DMS153 (cell line): ENCODE measurements at regions not wholly inside any gene's neighbourhood (a gene's known extent, or its start where the extent isn't known, plus 50 kb on each side); places are given as distances from the start of the nearest gene placed in this dataset.

ENCODE experiments used
- DNase-seq: peaks from one replicate; lab custom pipeline; 2025; lab: John Stamatoyannopoulos, UW

DNA sequence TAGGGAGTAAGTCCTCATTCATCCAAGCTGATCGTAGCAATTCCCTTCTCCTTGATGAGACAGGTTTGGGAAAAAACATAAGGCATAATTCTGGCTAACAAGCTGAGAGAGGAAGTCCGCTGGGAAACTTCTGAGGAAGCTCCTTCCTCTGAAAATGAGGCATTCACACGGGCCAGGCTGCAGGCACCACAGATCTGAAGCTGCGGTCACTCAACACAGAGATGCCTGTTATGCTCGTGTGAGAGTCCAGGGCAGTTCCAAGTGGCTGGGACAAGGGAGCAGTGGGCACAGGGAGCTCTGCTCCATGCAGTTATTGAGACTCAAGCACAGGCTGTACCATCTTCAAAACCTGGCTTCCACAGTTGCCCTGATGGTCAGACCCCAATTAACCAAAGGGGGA is 200.9 kb upstream of the ID2 start:
- no peak for DNase-seq

DNA sequence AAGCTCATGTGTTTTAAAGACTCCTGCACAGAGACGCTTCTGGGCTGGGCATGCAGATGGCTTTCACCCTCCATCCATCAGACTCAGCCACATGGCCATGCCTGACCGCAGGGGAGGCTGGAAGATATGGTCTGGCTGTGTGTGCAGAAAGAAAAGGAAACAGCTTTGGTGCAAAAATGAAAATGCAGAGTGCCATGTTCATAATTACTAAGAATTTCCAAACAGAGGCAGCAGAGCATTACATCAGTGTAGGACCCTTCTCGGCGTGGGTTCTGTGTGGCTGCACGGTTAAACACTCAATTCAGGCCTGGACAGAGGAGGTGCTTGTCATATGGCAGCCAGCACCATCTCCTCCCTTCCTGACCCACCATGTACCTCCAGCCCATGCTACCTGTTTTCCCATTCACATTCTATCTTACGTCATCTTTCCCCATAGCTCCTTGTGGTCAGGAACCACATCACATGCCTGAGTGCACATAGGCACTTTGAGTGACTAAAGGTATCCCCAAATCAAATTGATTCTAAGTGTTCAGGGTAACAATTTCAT is 200.3 kb upstream of the ID2 start:
- DNase-seq: no peak

DNA sequence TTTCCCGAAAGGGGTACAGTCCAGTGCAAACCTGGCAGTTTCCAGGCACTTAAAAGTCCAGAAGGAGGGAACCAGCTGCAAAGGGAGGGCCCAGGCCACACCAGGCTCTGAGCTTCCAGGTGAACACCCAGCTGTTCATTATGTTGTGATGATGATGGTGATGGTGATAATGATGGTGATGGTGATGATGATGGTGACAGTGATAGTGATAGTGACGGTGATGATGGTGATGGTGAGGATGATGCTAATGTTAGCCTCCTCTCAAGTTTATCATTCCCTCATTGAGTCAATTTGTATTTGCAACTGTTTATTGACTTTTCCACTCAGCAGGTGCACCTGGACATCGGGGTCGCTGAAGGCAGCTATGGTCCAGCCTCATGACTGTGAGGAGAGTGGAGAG is 199.4 kb upstream of the ID2 start:
- DNase-seq: no peak

DNA sequence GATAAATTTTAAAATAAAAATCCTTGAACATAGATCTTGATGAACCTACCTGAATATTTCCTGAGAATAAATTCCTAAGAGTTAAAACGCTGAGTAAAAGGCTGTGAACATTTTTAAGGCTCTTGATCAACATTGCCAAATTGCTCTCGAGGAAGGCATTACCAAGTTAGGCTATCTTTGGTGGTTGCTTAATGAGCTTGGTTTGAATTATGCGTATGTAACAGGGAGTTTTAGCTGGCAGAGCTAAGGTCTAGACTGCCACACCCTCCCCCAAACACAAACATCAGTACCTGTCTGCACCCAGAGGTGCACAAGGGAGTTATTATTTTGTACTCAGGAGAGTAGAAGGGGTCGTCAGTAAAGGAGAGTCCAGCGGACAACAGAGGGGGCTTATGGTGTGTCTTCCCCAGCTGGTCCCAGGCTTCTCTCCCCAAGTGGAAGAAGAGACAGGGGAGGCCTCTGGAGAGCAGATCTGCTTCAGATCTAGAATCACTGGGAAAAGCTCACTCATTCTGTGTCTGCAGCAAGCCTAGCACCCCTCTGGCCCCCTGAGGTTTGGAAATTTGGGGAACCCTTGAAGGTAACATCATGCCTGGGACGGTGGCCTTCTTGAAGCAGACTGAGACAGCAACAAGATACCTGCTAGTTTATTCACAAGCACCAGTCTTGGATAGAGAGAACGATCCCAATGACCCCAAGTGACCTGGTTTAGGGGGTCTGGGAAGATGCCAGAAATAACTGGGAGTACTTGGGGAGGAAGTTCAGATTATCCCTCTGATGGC is 197.2 kb upstream of the ID2 start:
- DNase-seq: no peak

DNA sequence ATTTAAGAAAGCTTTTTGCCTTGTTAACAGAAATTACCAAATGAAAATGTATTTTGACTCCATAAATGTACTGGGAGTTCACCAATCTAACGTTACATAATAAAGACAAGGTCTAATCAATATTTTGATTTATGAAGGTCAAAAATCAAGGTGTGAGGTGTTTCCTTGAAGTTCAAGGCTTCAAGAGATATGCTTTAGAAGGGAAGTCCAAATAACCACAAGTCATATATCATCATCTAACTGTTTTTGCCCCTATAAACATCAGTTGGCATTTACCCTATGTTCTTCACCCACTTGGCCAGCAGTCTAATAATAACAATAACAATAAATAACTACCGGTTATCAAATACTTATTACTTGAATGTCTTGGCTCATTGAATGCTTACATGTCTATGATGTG is 196.1 kb upstream of the ID2 start:
- no peak for DNase-seq

DNA sequence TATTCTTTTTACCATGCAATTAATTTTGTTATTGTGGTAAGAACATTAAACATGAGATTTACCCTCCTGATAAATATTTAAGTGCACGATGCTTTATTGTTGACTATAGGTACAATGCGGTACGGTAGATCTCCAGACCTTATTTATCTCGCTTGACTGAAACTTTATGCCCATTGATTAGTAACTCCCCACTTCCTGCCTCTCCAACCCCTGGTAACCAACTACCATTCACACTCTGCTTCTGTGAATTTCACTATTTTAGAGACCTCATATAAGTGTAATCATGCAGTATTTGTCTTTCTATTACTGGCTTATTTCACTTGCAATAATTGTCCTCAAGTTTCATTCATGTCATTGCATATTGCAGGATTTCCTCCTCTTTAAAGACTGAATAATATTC is 195.7 kb upstream of the ID2 start:
- DNase-seq: no peak

DNA sequence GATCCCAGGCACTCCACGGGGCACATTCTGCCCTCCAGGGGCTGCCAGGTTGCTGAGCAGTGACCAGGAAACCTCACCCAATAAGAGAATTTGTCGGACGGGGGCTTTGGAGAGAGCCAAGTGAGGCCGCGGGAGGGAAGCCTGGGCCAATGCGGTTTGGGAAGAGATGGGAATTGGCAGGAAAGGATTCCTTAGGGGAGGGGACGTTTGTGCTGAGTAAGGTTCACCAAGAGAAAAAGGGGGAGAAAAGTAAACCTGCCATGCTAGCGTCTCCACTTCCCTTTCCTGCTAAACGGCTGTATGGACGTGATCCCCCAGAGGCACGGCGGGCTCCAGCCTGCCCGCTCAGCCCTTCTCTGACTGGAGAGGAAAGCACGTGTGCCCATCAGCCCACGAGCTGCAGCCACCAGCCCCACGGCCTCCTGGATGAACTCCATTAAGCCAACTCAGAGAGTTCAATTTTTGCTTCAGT is 194.4 kb upstream of the ID2 start:
- DNase-seq: no peak

DNA sequence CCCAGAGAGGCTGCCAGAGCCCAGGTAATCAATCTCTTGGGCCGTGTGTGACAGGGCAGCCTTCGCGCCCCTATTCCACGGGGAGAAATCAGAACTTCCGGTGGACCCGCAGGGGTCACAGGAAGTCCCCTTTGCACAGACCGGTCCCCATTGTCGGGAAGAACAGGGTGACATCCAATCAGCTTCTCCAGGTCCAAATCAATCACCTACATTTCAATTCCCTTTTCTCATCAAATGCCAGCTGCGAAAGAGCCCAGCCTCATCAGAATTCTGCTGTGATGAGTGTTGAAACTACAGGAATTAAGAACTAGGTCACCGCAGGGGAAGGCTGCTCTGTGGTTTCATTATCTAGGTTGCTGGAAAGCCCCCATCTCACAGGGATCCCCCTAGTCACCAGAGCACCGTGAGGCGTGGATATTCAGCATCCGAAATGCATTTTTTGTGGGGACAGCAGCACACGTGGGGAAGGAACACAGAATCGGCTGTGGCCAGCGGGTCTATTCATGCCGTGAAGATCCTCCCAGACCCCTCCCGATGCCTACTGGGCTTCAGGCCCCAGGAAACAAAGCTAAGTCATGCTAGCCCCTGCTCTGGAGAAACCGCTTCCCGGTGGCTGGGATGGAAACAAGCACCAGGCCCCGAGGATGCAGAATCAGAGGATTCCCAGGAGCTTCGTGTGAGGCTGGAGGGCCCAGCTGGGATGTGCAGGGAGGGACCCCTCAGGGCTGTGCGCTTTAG is 193.7 kb upstream of the ID2 start:
- DNase-seq: no peak

DNA sequence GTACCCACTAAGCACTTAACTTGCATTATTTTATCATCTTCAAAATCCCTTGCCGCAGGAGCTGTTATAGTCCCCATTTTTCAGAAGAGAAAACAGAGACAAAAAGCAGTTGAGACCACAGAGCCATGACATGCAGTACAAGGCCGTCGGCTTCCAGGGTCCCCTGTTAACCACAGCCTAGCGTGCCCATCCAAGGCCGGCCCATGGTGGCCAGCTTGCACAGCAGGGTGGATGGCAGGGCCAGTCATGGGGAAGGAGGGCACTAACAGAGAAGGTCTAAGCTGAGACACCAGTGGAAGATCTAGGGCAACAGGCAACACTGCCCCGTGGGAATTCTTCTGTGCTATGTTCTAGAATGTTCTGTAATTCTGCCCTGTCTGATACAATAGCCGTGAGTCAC is 192.6 kb upstream of the ID2 start:
- no peak for DNase-seq

DNA sequence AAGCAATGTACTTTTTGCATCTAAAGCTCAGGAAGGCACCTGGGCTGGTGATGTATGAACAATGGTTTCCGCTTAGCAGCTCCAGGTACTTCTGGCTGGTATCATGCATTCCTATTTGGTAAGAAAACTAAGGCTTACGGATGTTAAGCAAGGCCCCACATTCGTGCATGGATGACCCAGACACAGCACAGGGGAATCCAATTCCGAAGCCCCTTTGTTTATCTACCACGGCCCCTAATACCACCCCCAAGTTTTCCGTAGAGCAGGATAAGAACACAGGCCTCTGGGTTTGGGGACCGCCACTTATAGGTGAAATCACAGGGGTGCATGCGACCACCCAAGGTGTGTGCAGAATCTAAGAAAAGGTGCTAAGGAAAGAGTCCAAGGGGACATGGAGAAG is 192.1 kb upstream of the ID2 start:
- no peak for DNase-seq

DNA sequence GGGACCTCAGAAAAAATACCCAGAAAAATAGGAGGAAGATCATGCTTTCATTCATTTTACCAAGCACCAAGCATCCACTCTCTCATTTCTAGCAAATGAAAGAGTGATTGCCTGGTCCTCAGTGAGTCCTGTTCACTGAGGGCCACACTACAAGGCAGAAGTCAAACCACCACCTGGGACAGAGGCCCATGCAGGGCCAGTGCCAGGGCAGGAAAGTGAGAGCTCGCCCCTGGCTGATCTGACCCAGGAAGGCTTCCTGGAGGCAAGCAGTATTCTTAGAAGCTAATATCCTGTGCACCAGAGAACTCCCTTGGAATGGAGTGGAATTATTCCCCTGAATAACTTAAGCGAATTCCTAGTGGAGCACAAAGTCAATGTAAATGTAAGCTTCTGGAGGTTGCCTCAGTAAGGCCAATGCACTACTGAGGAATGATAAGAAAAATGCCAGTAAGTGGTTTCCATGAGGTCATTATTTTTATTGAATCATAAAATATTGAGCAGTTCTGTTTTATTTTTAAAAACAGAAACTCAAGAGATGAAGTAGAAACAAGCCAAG is 191.6 kb upstream of the ID2 start:
- DNase-seq: no peak

DNA sequence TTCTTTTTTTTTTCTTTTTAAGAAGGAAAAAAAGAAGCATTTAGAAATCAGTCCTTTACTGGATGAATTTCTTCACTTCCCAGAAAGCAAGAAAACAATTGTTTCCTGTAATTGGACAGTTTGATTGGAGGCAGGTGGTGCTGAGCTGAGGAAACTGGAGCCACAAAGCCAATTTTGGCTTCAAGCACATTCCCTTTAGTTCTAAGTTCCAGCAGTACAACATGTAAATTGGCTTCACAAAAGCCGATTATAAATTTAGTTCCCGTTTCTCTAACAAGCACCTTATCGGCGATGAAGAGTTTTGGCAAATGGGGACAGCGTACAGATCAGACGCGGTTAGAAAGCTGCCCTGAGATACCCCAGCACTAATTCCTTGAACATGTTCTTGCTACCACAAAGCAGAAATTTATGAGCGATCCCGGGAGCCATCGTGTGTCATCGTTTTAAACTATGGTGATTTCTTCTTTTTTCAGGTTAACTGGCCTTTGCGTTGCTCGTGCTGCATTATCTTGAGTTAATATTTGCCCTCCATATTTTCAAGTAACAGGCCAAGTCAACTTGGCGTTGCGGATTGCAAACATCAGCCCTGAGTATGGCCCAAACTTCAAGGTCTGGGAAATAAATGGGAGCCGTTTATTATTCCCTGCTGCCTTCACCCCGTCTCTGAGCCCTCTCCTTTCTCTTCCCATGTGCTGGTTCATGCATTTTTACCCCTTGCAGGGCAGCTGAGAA is 190.4 kb upstream of the ID2 start:
- no peak for DNase-seq

DNA sequence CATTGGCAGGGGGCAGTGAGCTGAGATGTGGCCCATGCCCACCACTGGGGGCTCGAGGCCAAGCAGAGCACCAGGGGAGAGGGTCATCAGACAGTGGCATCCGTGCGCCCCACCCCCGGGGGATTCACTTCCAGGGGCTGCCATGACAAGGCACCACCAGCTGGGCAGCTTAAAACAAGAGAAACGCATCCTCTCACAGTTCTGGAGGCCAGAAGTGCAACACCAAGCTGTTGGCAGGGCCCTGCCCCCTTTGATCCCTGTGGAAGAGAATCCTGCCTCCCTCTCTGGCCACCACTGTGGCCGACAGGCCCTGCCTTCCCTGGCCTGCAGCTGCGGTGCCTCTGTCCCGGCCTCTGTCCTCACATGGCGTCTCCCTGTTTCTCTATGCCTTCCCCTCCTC is 187.7 kb upstream of the ID2 start:
- no peak for DNase-seq

DNA sequence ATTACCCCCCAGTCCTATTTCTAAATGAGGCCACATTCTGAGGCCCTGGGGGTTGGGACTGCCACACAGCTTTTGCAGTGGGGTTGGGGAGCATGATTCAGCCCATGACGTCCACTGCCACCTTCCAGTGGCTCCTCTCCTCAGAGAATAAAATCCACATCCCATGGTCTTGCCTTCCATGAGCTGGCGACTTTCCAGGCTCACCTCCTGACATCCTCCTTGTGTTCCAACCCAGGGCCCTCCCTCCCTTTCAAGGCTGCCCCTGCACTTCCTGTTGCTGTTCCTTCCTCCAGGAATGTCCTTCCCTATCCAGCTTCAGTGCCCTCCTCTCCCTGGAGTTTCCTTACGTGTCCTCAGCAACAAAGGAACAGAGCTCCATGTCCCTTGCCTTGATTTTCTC is 187.3 kb upstream of the ID2 start:
- DNase-seq: peak; percentile 13

DNA sequence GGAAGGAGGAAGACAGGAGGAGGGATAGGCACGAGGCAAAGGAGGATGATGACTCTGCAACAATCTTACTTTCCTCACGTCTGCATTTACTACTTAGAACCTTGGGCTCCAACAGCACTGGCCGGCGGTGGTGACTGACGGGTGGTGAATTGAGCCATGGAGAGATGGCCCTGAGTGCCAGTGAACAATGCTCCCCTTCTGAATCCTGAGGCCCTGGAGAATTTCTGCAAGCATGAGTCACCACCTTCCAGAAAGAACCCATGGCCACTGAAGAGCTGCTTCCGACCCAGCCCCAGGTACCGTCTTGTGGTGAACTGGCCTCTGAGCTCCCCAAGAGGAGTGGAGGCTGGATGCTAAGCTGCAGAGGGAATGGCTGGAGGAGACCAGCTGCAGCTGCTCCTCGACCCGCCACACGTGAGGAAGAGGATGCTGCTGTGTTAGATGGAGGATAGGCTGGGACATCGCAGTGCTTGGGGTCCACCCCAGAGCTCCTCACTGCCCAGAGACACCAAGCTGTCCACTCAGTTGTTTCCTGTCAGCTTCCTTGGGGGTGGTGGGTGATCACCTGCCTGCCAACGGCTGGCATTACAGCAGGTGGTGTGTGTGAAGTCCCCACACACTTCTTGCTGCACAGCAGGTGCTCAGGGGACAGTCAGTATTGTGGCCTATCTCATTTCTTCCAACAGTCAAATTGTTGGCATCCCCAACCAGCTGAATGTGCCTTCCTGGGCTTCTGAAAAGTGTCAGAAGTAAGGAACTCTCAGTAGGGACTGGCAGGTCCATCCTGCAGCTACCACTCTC is 186.5 kb upstream of the ID2 start:
- DNase-seq: peak; percentile 17

DNA sequence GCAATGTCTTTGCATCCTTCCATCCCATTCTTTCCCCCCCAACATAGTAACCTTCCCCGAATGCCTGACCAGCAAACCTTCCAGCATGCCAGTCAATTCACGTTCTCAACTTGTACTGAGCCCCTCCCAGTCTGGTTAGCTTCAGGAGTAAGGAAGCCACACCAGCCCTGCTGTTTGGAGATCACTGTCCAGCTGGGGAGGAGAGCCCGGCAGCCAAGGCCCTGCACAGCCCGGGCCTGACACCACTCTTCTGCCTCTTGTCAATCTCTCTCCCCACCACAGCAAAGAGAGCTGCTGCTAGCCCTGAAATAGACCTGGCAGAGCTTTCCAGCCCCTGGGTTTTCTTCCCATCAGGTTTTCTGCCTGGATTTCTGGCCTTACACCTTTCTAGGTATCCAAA is 185.8 kb upstream of the ID2 start:
- DNase-seq: no peak

DNA sequence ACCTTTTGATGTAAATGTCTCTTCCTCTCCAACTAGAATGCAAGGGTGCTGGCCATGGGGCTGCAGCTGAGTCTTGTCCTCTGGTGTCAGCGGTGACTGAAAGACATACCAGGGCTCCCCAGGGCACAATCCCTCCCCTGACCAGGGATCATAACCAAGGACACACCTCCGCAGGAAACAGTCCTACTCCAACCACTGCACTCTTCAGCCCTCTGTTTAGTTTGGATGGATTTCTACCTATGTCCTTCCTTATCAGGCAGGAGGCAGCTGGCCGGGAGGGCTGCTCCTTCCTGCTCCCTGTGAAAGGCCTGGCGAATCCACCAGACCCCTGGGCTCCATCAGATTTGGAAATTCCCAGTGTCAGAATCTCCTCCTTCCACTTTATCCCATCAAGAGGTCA is 185.2 kb upstream of the ID2 start:
- DNase-seq: no peak

DNA sequence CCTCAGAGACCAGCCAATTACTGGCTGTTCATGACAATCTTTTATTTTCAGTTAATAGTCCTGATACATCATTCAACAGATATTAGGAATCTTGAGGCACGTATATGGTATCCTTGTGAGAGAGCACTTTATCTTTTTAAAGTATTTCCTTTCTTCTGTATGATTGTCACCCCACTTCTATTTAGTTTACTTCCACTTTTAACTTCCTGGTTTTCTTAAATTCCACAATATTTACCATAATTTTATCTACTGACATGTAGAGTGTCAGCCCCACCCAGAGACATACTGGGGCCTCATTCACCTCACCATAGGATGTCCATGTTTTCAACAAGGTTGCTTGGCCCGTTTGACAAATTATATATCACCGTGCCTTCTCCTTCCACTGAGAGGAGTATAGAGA is 182.9 kb upstream of the ID2 start:
- DNase-seq: no peak

DNA sequence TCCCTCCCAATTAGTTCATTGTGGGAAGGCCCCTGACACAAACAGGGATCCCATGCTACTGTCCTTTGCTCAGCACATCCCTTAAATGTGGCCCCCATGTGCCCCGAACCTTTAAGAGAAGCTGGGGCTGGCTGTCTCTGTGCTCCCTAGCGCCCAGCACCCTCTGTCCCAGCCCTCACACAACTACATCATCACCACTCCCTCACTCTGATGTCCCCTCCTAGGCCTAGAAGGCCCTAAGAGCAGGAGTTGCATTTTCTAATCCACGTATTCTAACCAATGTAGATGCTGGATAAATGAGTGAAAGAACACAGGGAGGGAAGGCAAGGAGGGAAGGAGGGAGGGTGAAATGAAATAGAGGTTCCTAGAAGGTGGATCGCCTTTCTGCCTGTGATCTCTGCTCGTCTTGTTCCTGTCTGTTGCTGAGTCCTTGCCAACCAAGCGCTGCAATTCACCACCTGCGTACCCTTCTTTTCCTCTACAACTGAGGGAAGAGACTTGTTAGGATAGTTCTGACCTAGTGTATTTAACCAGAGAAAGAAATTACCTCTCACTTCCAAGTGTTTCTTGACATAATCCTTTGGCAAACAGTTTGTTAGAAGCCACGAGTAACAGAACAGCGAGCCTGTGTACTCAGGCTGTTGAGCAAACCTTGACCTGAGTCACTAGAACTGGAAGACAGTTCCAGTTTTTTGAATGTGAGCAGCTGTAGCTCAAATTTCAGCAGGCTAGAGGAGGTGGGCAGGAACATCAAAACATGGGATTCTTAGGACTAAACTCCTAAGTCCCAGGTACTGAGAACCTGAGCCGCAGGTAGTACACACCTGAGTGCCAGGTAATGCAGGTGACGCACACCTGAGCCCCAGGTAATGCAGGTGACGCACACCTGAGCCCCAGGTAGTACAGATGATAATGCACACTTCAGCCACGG is 181.5 kb upstream of the ID2 start:
- peak; percentile 46 for DNase-seq

DNA sequence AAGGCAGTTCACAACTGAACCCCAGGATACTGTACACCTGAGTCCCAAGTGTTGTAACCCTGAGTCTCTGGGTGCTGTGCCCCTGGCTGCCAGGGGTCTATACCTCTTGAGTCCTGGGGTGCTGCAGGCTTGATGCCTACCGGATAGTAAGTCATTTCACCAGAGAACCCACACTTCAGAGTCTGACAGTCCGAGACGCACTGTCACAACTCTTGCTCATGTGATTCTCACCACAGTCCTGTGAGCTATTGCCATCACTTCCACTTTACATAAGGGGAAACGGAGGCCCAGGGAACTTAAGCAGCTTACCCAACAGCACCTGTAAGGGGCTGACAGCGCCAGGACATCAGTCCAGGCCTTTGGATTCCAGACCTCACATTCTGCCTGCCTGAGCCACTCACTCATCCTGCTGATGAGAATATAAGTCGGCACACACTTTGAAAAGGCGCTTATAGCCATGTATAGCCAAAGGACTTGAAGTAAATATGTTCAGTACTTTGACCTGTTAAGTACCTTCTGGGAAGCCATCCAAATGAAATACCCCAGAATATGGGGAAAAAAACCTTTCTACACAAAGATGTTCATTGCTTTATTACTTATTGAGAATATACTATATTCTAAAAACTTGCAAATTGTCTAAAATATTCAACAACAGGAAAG is 180.7 kb upstream of the ID2 start:
- no peak for DNase-seq
